ENCODE measurements at regions not wholly inside any gene's neighbourhood (a gene's known extent, or its start where the extent isn't known, plus 50 kb on each side); places are given as distances from the start of the nearest gene placed in this dataset.
"Not testable (repeated sequence)": the region's sequence is repeated elsewhere in the genome, so short reads cannot be mapped to it uniquely, and the experiment has no call there.

DNA sequence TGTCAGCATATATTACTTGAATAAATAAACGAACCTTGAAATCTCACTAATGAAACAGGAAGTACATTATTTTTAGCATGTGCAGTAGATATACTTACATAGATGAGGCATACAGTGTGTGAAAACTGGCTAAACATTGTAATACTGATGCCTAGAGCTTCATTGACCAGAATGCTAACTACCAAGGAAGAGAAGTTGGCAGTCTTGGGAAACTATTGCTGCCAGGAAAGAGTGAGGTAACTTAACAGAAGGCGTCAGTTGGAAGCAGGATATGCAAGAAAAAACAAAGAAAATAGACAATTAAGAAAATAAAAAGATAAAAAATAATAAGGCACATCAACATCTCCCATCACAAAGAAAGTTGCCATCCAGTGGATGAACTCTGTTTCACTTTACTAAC lies 963.0 kb downstream of the TDRD15 start:
- Mint-ChIP-seq H3K9me3 (ENCODE audit: unreplicated experiment) (no peaks in the 10 kb centered on the region), H3K4me1 (ENCODE audit: low read depth, unreplicated experiment) (no peaks in the 10 kb centered on the region), H3K36me3 (ENCODE audit: insufficient read depth, unreplicated experiment) (no peaks in the 10 kb centered on the region), H3K4me3 (ENCODE audit: unreplicated experiment) (no peak overlapping the region), H3K27me3 (ENCODE audit: insufficient read depth, unreplicated experiment) (peaks cover 3% of the 10 kb centered on the region), H3K27ac (ENCODE audit: unreplicated experiment) (no peak overlapping the region)
- BruUV-seq (replicated peaks) = no TSS peak
- no peaks in the 10 kb centered on the region for H3K36me3 ChIP-seq (ENCODE audit: control insufficient read depth, insufficient read depth, low read length)
- no peaks in the 10 kb centered on the region for H3K9me3 ChIP-seq
- H3K4me3 ChIP-seq (ENCODE audit: low read depth, low read length) = no peak overlapping the region
- TF ChIP-seq CTCF (IDR thresholded peaks at IDR 0.05; ENCODE audit: insufficient read depth in 1 of 2, low read depth in 1 of 2, low read length in 1 of 2, severe bottlenecking in 1 of 2, unreplicated experiment in 1 of 2) = no peak
- no peak for DNase-seq
- no peaks in the 10 kb centered on the region for H3K27me3 ChIP-seq (replicated peaks; ENCODE audit: control insufficient read depth, insufficient read depth, low read length)
- H3K4me1 ChIP-seq = no peaks in the 10 kb centered on the region
- intact Hi-C loops (cut with micrococcal nuclease; ENCODE audit: unreplicated experiment) = no loop called here
- ChIA-PET POLR2A (no interaction called here), CTCF (no interaction called here)

- H3K36me3 Mint-ChIP-seq (ENCODE audit: insufficient read depth, unreplicated experiment); POLR2A ChIA-PET; intact Hi-C loops (cut with micrococcal nuclease; ENCODE audit: unreplicated experiment); H3K27me3 ChIP-seq (replicated peaks; ENCODE audit: control insufficient read depth, insufficient read depth, low read length); H3K27ac Mint-ChIP-seq (ENCODE audit: unreplicated experiment); CTCF ChIA-PET; H3K9me3 ChIP-seq; H3K4me3 Mint-ChIP-seq (ENCODE audit: unreplicated experiment); H3K36me3 ChIP-seq (ENCODE audit: control insufficient read depth, insufficient read depth, low read length); BruUV-seq (replicated peaks); DNase-seq; H3K4me1 ChIP-seq; H3K27me3 Mint-ChIP-seq (ENCODE audit: insufficient read depth, unreplicated experiment); H3K4me1 Mint-ChIP-seq (ENCODE audit: low read depth, unreplicated experiment); H3K4me3 ChIP-seq (ENCODE audit: low read depth, low read length): not testable (repeated sequence)
- peaks cover 33% of the 10 kb centered on the region for H3K9me3 Mint-ChIP-seq (ENCODE audit: unreplicated experiment)
Observed at GRCh38 chr2:22103617-22104016, 979.8 kb downstream of the TDRD15 start.

GRCh38 chr2:22110244-22110651 lies 986.5 kb downstream of the TDRD15 start:
- no peak overlapping the region for H3K27ac Mint-ChIP-seq (ENCODE audit: unreplicated experiment)
- intact Hi-C loops (cut with micrococcal nuclease; ENCODE audit: unreplicated experiment) = no loop called here
- DNase-seq = no peak
- H3K36me3 Mint-ChIP-seq (ENCODE audit: insufficient read depth, unreplicated experiment) = no peaks in the 10 kb centered on the region
- no peaks in the 10 kb centered on the region for H3K4me1 Mint-ChIP-seq (ENCODE audit: low read depth, unreplicated experiment)
- H3K27me3 Mint-ChIP-seq (ENCODE audit: insufficient read depth, unreplicated experiment) = no peaks in the 10 kb centered on the region
- no TSS peak for BruUV-seq (replicated peaks)
- H3K4me3 ChIP-seq (ENCODE audit: low read depth, low read length) = no peak overlapping the region
- no peaks in the 10 kb centered on the region for H3K27me3 ChIP-seq (replicated peaks; ENCODE audit: control insufficient read depth, insufficient read depth, low read length)
- H3K9me3 Mint-ChIP-seq (ENCODE audit: unreplicated experiment) = no peaks in the 10 kb centered on the region
- ChIA-PET CTCF (no interaction called here), POLR2A (no interaction called here)
- H3K4me1 ChIP-seq = no peaks in the 10 kb centered on the region
- no peaks in the 10 kb centered on the region for H3K36me3 ChIP-seq (ENCODE audit: control insufficient read depth, insufficient read depth, low read length)
- H3K9me3 ChIP-seq = no peaks in the 10 kb centered on the region
- no peak overlapping the region for H3K4me3 Mint-ChIP-seq (ENCODE audit: unreplicated experiment)
- TF ChIP-seq CTCF (IDR thresholded peaks at IDR 0.05; ENCODE audit: insufficient read depth in 1 of 2, low read depth in 1 of 2, low read length in 1 of 2, severe bottlenecking in 1 of 2, unreplicated experiment in 1 of 2) = no peak

DNA sequence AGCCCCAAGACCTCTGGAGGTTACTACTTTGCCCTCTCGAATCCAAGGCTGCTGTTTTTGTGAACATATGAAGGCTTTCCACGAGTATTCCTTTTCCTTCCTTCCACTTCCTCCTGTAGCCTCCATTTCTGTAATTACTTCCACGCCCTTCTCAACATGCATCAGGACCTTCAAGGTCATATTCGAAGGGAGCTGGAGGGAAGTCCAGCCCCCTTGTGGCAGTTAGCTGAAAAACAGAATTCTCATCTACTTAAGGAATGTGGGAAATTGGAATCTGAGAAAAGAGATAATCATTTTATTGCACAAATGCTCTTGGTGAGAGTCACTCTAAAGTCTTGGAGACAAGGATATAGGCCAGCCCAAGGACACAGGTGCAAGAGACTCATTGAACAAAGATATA lies 1000.2 kb downstream of the TDRD15 start:
- Histone ChIP-seq H3K9me3 (no peaks in the 10 kb centered on the region), H3K4me3 (ENCODE audit: low read depth, low read length) (no peak overlapping the region), H3K4me1 (no peaks in the 10 kb centered on the region), H3K27me3 (replicated peaks; ENCODE audit: control insufficient read depth, insufficient read depth, low read length) (no peaks in the 10 kb centered on the region), H3K36me3 (ENCODE audit: control insufficient read depth, insufficient read depth, low read length) (no peaks in the 10 kb centered on the region)
- BruUV-seq (replicated peaks) = no TSS peak
- no peaks in the 10 kb centered on the region for H3K36me3 Mint-ChIP-seq (ENCODE audit: insufficient read depth, unreplicated experiment)
- CTCF ChIA-PET = no interaction called here
- no peak overlapping the region for H3K4me3 Mint-ChIP-seq (ENCODE audit: unreplicated experiment)
- TF ChIP-seq CTCF (IDR thresholded peaks at IDR 0.05; ENCODE audit: insufficient read depth in 1 of 2, low read depth in 1 of 2, low read length in 1 of 2, severe bottlenecking in 1 of 2, unreplicated experiment in 1 of 2) = peak in 1 of 2 experiments; percentile 34
- H3K4me1 Mint-ChIP-seq (ENCODE audit: low read depth, unreplicated experiment) = no peaks in the 10 kb centered on the region
- no peak overlapping the region for H3K27ac Mint-ChIP-seq (ENCODE audit: unreplicated experiment)
- DNase-seq = peak in 1 of 2 experiments; percentile 10
- peaks cover 3% of the 10 kb centered on the region for H3K27me3 Mint-ChIP-seq (ENCODE audit: insufficient read depth, unreplicated experiment)
- peaks cover 10% of the 10 kb centered on the region for H3K9me3 Mint-ChIP-seq (ENCODE audit: unreplicated experiment)
- POLR2A ChIA-PET = no interaction called here
- intact Hi-C loops (cut with micrococcal nuclease; ENCODE audit: unreplicated experiment) = loop anchor here (10.0 kb wide), 1 partner anchor 199 kb away; no protein-coding TSS in a partner anchor

All from Caco-2 (cell line).